ENCODE measurements at regions not wholly inside any gene's neighbourhood (a gene's known extent, or its start where the extent isn't known, plus 50 kb on each side); places are given as distances from the start of the nearest gene placed in this dataset.

GRCh38 chr14:40213701-40214100 is 781.5 kb upstream of the FBXO33 start:
- no peak overlapping the region for H3K27ac ChIP-seq
- intact Hi-C loops (cut with DNase I; ENCODE audit: low total_unique reads) = no loop called here
- H3K36me3 ChIP-seq = no peaks in the 10 kb centered on the region
- no peak for TF ChIP-seq POLR2AphosphoS5 (IDR thresholded peaks at IDR 0.05)
- TF ChIP-seq EP300 (IDR thresholded peaks at IDR 0.05) = no peak
- TF ChIP-seq POLR2A (IDR thresholded peaks at IDR 0.05) = no peak
- TF ChIP-seq CTCF (IDR thresholded peaks at IDR 0.05) = no peak
- no peaks in the 10 kb centered on the region for H3K4me1 ChIP-seq
- no peak for DNase-seq
- no peaks in the 10 kb centered on the region for H3K27me3 ChIP-seq
- peaks cover 0 to 19% (median 9%) of the 10 kb centered on the region in 4 donors for H3K9me3 ChIP-seq
- no peak overlapping the region for H3K4me3 ChIP-seq

GRCh38 chr14:40204441-40205175 is 772.4 kb upstream of the FBXO33 start:
- DNase-seq = no peak
- H3K27ac ChIP-seq = no peak overlapping the region
- H3K4me3 ChIP-seq = no peak overlapping the region
- peaks cover 0 to 54% (median 15%) of the 10 kb centered on the region in 4 donors for H3K9me3 ChIP-seq
- intact Hi-C loops (cut with DNase I; ENCODE audit: low total_unique reads) = no loop called here
- TF ChIP-seq EP300 (IDR thresholded peaks at IDR 0.05) = no peak
- no peak for TF ChIP-seq POLR2AphosphoS5 (IDR thresholded peaks at IDR 0.05)
- TF ChIP-seq POLR2A (IDR thresholded peaks at IDR 0.05) = no peak
- TF ChIP-seq CTCF (IDR thresholded peaks at IDR 0.05) = no peak
- WGBS, 5 donors = 67 to 74% (median 72%) methylated on average over 8 to 11 of the region's 11 CpGs
- no peaks in the 10 kb centered on the region for H3K4me1 ChIP-seq
- H3K27me3 ChIP-seq = no peaks in the 10 kb centered on the region
- H3K36me3 ChIP-seq = no peaks in the 10 kb centered on the region

GRCh38 chr14:40199101-40199500 is 766.9 kb upstream of the FBXO33 start:
- 73 to 88% (median 78%) methylated on average over 1 of the region's 1 CpG for WGBS, 5 donors
- Histone ChIP-seq H3K4me3 (no peak overlapping the region), H3K36me3 (no peaks in the 10 kb centered on the region), H3K27ac (no peak overlapping the region), H3K4me1 (no peaks in the 10 kb centered on the region), H3K9me3 (peaks cover 0 to 31% (median 12%) of the 10 kb centered on the region in 4 donors), H3K27me3 (no peaks in the 10 kb centered on the region)
- intact Hi-C loops (cut with DNase I; ENCODE audit: low total_unique reads) = no loop called here
- TF ChIP-seq CTCF (IDR thresholded peaks at IDR 0.05) = no peak
- TF ChIP-seq POLR2A (IDR thresholded peaks at IDR 0.05) = no peak
- TF ChIP-seq EP300 (IDR thresholded peaks at IDR 0.05) = no peak
- TF ChIP-seq POLR2AphosphoS5 (IDR thresholded peaks at IDR 0.05) = no peak
- DNase-seq = no peak

GRCh38 chr14:40197344-40197743 is 765.1 kb upstream of the FBXO33 start:
- peaks cover 0 to 13% (median 6%) of the 10 kb centered on the region in 4 donors for H3K9me3 ChIP-seq
- no peak overlapping the region for H3K27ac ChIP-seq
- no peak for DNase-seq
- no peak overlapping the region for H3K4me3 ChIP-seq
- intact Hi-C loops (cut with DNase I; ENCODE audit: low total_unique reads) = no loop called here
- no peaks in the 10 kb centered on the region for H3K36me3 ChIP-seq
- 72 to 91% (median 85%) methylated on average over 2 of the region's 2 CpGs for WGBS, 5 donors
- no peaks in the 10 kb centered on the region for H3K4me1 ChIP-seq
- H3K27me3 ChIP-seq = no peaks in the 10 kb centered on the region
- TF ChIP-seq CTCF (IDR thresholded peaks at IDR 0.05) (no peak), EP300 (IDR thresholded peaks at IDR 0.05) (no peak), POLR2AphosphoS5 (IDR thresholded peaks at IDR 0.05) (no peak), POLR2A (IDR thresholded peaks at IDR 0.05) (no peak)

All from stomach (tissue), 8 donors.